ENCODE measurements at regions not wholly inside any gene's neighbourhood (a gene's known extent, or its start where the extent isn't known, plus 50 kb on each side); places are given as distances from the start of the nearest gene placed in this dataset.

GRCh38 chr10:28894146-28894545 is 216.8 kb downstream of the BAMBI start:
- TF ChIP-seq CTCF (IDR thresholded peaks at IDR 0.05): no peak
- no peak for TF ChIP-seq EZH2phosphoT487 (IDR thresholded peaks at IDR 0.05)
- TF ChIP-seq EZH2 (IDR thresholded peaks at IDR 0.05): no peak

All from neural progenitor cell (in vitro differentiated cells).